H1 (cell line): ENCODE measurements at regions not wholly inside any gene's neighbourhood (a gene's known extent, or its start where the extent isn't known, plus 50 kb on each side); places are given as distances from the start of the nearest gene placed in this dataset.
A peak's percentile ranks its signal among the peaks of the same experiment; 100 is the strongest.

Experiments
- CTCF ChIA-PET: fragments of 300-600 bp; sonication (Branson Sonifier 250); formaldehyde crosslinking; loops from one replicate; lab custom pipeline; 2021; ENCODE audit not compliant: partially characterized antibody; lab: Charles Lee
- POLR2A ChIA-PET: fragments of 300-600 bp; sonication (Branson Sonifier 250); formaldehyde crosslinking; loops from one replicate; lab custom pipeline; 2021; ENCODE audit warnings: inconsistent platforms; ENCODE audit not compliant: partially characterized antibody; lab: Charles Lee
- DNase-seq, 2 experiments: peaks; one replicate each; pipeline versions ENCODE4 v3.0.0 to v3.0.0-alpha.2; 2010 to 2022; ENCODE audit warnings: low spot score in 2 of 2, low read depth in 1 of 2, mixed read lengths in 1 of 2
- FAIRE-seq: peaks from 2 replicates; lab custom pipeline; 2011; peaks lifted over from hg19 to GRCh38; lab: Jason Lieb, UNC
- H2AFZ ChIP-seq: 2 replicates; pipeline ENCODE4 v1.8.1; 2012; ENCODE audit warnings: low read length, inconsistent platforms
- H2AK5ac ChIP-seq: 2 replicates; pipeline ENCODE4 v1.6.1; 2013; ENCODE audit warnings: low read depth, low read length
- H2BK120ac ChIP-seq: replicated peaks from 2 replicates; pipeline ENCODE3; 2013; ENCODE audit warnings: low read depth, low read length, inconsistent platforms
- H2BK12ac ChIP-seq: 2 replicates; pipeline ENCODE4 v1.6.1; 2013; ENCODE audit warnings: low read depth, low read length
- H2BK15ac ChIP-seq: 2 replicates; pipeline ENCODE4 v1.6.1; 2013; ENCODE audit warnings: low read length
- H2BK20ac ChIP-seq: 2 replicates; pipeline ENCODE4 v1.6.1; 2013; ENCODE audit warnings: low read length
- H2BK5ac ChIP-seq: 2 replicates; pipeline ENCODE4 v1.6.1; 2013; ENCODE audit warnings: low read depth, low read length
- H3K14ac ChIP-seq: 2 replicates; pipeline ENCODE4 v1.6.1; 2013; ENCODE audit warnings: inconsistent platforms; ENCODE audit not compliant: insufficient read length
- H3K18ac ChIP-seq: 2 replicates; pipeline ENCODE4 v1.6.1; 2013; ENCODE audit warnings: low read length; ENCODE audit errors: extremely low read depth
- H3K23ac ChIP-seq: 2 replicates; pipeline ENCODE4 v1.6.1; 2013; ENCODE audit warnings: inconsistent platforms; ENCODE audit not compliant: insufficient read length
- H3K23me2 ChIP-seq: 2 replicates; pipeline ENCODE4 v1.6.1; 2013; ENCODE audit warnings: low read depth, low read length
- H3K27ac ChIP-seq: 2 replicates; pipeline ENCODE4 v1.6.1; 2011; ENCODE audit warnings: low read depth, low read length, inconsistent platforms
- H3K27me3 ChIP-seq, 4 experiments: replicated peaks in 1 of 4; 1 replicate in 1 of 4; 2 replicates in 3 of 4; pipeline versions ENCODE4 v1.6.1 to v1.8.1; 2011 to 2013; ENCODE audit warnings: low read length in 3 of 4, mild to moderate bottlenecking in 3 of 4, inconsistent platforms in 2 of 4, mixed read lengths in 2 of 4, moderate library complexity in 1 of 4; ENCODE audit not compliant: control insufficient read depth in 3 of 4, insufficient read depth in 3 of 4; ENCODE audit errors: extremely low read depth in 1 of 4
- H3K36me3 ChIP-seq, 4 experiments: 2 replicates each; pipeline versions ENCODE4 v1.6.1 to v1.8.1; 2011 to 2013; ENCODE audit warnings: mild to moderate bottlenecking in 4 of 4, low read length in 3 of 4, moderate library complexity in 2 of 4, control low read depth in 1 of 4, inconsistent platforms in 1 of 4; ENCODE audit not compliant: insufficient read depth in 4 of 4, control insufficient read depth in 2 of 4
- H3K4ac ChIP-seq: replicated peaks from 2 replicates; pipeline ENCODE3; 2013; ENCODE audit warnings: low read length, low read depth, mixed read lengths, inconsistent platforms; ENCODE audit not compliant: insufficient read length
- H3K4me1 ChIP-seq, 4 experiments: replicated peaks in 1 of 4; 1 replicate in 1 of 4; 2 replicates in 3 of 4; pipeline versions ENCODE4 v1.6.1 to v1.8.1; 2011 to 2013; ENCODE audit warnings: low read length in 3 of 4, inconsistent platforms in 2 of 4, mixed read lengths in 1 of 4; ENCODE audit not compliant: insufficient read depth in 4 of 4, control insufficient read depth in 3 of 4
- H3K4me2 ChIP-seq, 2 experiments: 2 replicates each; pipeline versions ENCODE4 v1.6.1 to v1.8.1; 2011 to 2013; ENCODE audit warnings: low read depth in 2 of 2, low read length in 2 of 2, control low read depth in 1 of 2, inconsistent platforms in 1 of 2, mild to moderate bottlenecking in 1 of 2; ENCODE audit not compliant: insufficient read depth in 1 of 2
- H3K4me3 ChIP-seq, 4 experiments: fragments of 200-600, 300-600 bp in 1 of 4; sonication (generic), shearing (Covaris generic), sonication (Bioruptor Twin) in 1 of 4; 2 replicates each; pipeline versions ENCODE4 v1.5.1 to v1.8.1; 2011 to 2016; ENCODE audit warnings: low read length in 4 of 4, low read depth in 3 of 4, control low read depth in 2 of 4, inconsistent platforms in 2 of 4, mild to moderate bottlenecking in 2 of 4, mixed read lengths in 1 of 4, moderate library complexity in 1 of 4; ENCODE audit not compliant: insufficient read depth in 2 of 4; ENCODE audit errors: extremely low read depth in 1 of 4
- H3K56ac ChIP-seq: replicated peaks from 2 replicates; pipeline ENCODE3; 2013; ENCODE audit warnings: low read depth, mild to moderate bottlenecking, mixed read lengths, low read length, inconsistent platforms; ENCODE audit not compliant: insufficient read length
- H3K79me1 ChIP-seq: 2 replicates; pipeline ENCODE4 v1.6.1; 2013; ENCODE audit warnings: low read depth, low read length, control low read depth
- H3K79me2 ChIP-seq, 2 experiments: 2 replicates each; pipeline versions ENCODE4 v1.6.1 to v1.8.1; 2012 to 2013; ENCODE audit warnings: low read length in 2 of 2, mild to moderate bottlenecking in 2 of 2, inconsistent platforms in 1 of 2; ENCODE audit not compliant: insufficient read depth in 2 of 2, control insufficient read depth in 1 of 2
- H3K9ac ChIP-seq, 4 experiments: replicated peaks in 1 of 4; 1 replicate in 1 of 4; 2 replicates in 3 of 4; pipeline versions ENCODE4 v1.6.1 to v1.8.1; 2011 to 2013; ENCODE audit warnings: low read depth in 3 of 4, low read length in 3 of 4, control low read depth in 2 of 4, mild to moderate bottlenecking in 2 of 4, moderate library complexity in 2 of 4, inconsistent platforms in 1 of 4; ENCODE audit errors: extremely low read depth in 1 of 4
- H3K9me3 ChIP-seq, 2 experiments: 2 replicates each; pipeline versions ENCODE4 v1.6.1 to v1.8.1; 2012 to 2013; ENCODE audit warnings: mild to moderate bottlenecking in 2 of 2, moderate library complexity in 2 of 2, control low read depth in 1 of 2, inconsistent platforms in 1 of 2, low read depth in 1 of 2, low read length in 1 of 2, mixed read lengths in 1 of 2; ENCODE audit not compliant: insufficient read depth in 2 of 2
- H4K20me1 ChIP-seq, 2 experiments: replicated peaks in 1 of 2; 2 replicates each; pipeline versions ENCODE3 to v1.8.1; 2011 to 2013; ENCODE audit warnings: inconsistent platforms in 2 of 2, low read length in 2 of 2, mild to moderate bottlenecking in 1 of 2; ENCODE audit not compliant: insufficient read depth in 2 of 2, control insufficient read depth in 1 of 2
- H4K5ac ChIP-seq: 2 replicates; pipeline ENCODE4 v1.6.1; 2013; ENCODE audit warnings: low read length, low read depth, mixed read lengths, inconsistent platforms; ENCODE audit not compliant: insufficient read length
- H4K8ac ChIP-seq: 2 replicates; pipeline ENCODE4 v1.8.0; 2013; ENCODE audit warnings: mild to moderate bottlenecking, moderate library complexity, low read length, inconsistent platforms; ENCODE audit not compliant: insufficient read depth; ENCODE audit errors: extremely low read depth
- H4K91ac ChIP-seq: replicated peaks from 2 replicates; pipeline ENCODE3; 2013; ENCODE audit warnings: low read length, mixed read lengths, inconsistent platforms; ENCODE audit not compliant: insufficient read length
- CBX8 ChIP-seq: fragments of 300-800, 300-1000 bp; sonication (generic); IDR thresholded peaks from 2 replicates; pipeline ENCODE4 v1.7.1; 2016; ENCODE audit warnings: low read depth, low read length, borderline replicate concordance
- CREB1 ChIP-seq: IDR thresholded peaks from 2 replicates; pipeline ENCODE4 v1.6.1; 2012; ENCODE audit warnings: inconsistent platforms
- HDAC2 ChIP-seq, 2 experiments: fragments of 300-600 bp in 1 of 2; sonication (generic) in 1 of 2; IDR thresholded peaks; 2 replicates each; pipeline ENCODE4 v1.6.1; 2011 to 2012; ENCODE audit warnings: low read depth in 2 of 2, low read length in 2 of 2, mild to moderate bottlenecking in 2 of 2, moderate library complexity in 2 of 2, borderline replicate concordance in 1 of 2, inconsistent platforms in 1 of 2
- HDAC6 ChIP-seq: IDR thresholded peaks from one replicate; pipeline ENCODE4 v1.7.1; 2012; ENCODE audit warnings: low read depth, mild to moderate bottlenecking, inconsistent platforms, low read length, moderate library complexity
- PHF8 ChIP-seq: fragments of 200-600 bp; sonication (generic); conservative IDR thresholded peaks from 2 replicates; pipeline ENCODE4 v1.7.1; 2012; ENCODE audit warnings: low read depth, mild to moderate bottlenecking, inconsistent platforms, low read length, moderate library complexity
- POLR2A ChIP-seq, 2 experiments: IDR thresholded peaks; 1 replicate in 1 of 2; 2 replicates in 1 of 2; pipeline ENCODE4 v1.6.1; 2011; ENCODE audit warnings: low read depth in 2 of 2, low read length in 2 of 2, mild to moderate bottlenecking in 2 of 2; ENCODE audit errors: control extremely low read depth in 1 of 2
- POU5F1 ChIP-seq: IDR thresholded peaks from 2 replicates; pipeline ENCODE4 v1.6.1; 2011; ENCODE audit warnings: low read depth, mild to moderate bottlenecking, low read length, moderate library complexity
- RNF2 ChIP-seq: fragments of 200-900, 300-1000 bp; sonication (generic); IDR thresholded peaks from 2 replicates; pipeline ENCODE4 v1.7.1; 2016; ENCODE audit warnings: borderline replicate concordance, low read depth, mild to moderate bottlenecking, antibody characterized with exemption, low read length; ENCODE audit not compliant: poor library complexity, severe bottlenecking; ENCODE audit errors: missing control alignments
- SP4 ChIP-seq: IDR thresholded peaks from 2 replicates; pipeline ENCODE4 v1.6.1; 2012; ENCODE audit warnings: low read length, inconsistent platforms
- SRF ChIP-seq: IDR thresholded peaks from 2 replicates; pipeline ENCODE4 v1.6.1; 2011; ENCODE audit warnings: mild to moderate bottlenecking, low read depth, low read length, moderate library complexity
- ZNF274 ChIP-seq: IDR thresholded peaks from 2 replicates; pipeline ENCODE4 v1.7.0; 2012; ENCODE audit warnings: low read length, borderline replicate concordance; ENCODE audit errors: extremely low read depth
- WGBS, 2 experiments: shearing (Covaris generic) in 1 of 2; methylation state at CpG; one replicate each; pipeline versions ENCODE4 v1.1.6 to v1.1.7; 2013 to 2015; ENCODE audit warnings: low lambda C conversion rate in 2 of 2, mixed read lengths in 2 of 2, inconsistent platforms in 1 of 2, low coverage in 1 of 2, missing lambda C conversion rate in 1 of 2; ENCODE audit not compliant: insufficient replicate concordance in 2 of 2, insufficient coverage in 1 of 2, insufficient read length in 1 of 2; ENCODE audit errors: extremely low coverage in 1 of 2, missing lambda C conversion rate in 1 of 2; 5-methylcytosine and 5-hydroxymethylcytosine counted together
- TF ChIP-seq, protein P1 (sequence below): IDR thresholded peaks from 2 replicates; pipeline ENCODE4 v1.6.1; 2011; ENCODE audit warnings: low read length, improper control_type of control experiment

DNA sequence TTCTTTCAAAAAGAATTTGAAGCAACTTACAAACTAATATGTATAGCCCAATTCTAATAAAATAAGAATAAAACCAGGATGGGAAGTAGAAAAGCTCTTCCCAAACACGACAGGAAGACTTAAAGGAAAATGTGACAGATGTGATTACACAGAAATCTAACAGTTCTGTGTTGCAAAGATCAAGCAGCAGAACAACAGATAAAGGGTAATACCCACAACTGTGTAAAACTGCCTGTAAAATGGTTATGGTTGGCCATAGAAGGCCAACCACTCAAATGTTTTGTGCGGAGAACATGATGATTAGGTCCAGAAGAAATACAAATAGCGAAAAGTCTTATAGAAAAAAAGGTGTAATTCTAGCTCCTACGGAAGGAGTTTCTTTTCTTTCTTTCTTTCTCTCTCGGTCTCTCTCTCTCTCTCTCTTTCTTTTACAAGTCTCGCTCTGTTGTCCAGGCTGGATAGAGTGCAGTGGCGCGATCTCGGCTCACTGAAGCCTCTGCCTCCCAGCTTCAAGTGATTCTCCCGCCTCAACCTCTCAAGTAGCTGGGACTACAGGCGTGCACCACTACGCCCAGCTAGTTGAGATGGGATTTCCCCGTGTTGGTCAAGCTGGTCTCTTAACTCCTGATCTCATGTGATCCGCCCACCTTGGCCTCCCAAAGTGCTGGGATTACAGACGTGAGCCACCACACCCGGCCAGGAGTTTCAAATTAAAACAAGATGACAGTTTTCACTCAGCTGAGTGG lies 128.5 kb downstream of the QRSL1 start:
- H3K9ac ChIP-seq = no peak overlapping the region
- 0 out of 2 replicates have a peak overlapping the region, but pooled peaks have one; percentile 7 for H2AFZ ChIP-seq
- H3K36me3 ChIP-seq = no peaks in the 10 kb centered on the region
- H2BK120ac ChIP-seq = no peak overlapping the region
- peaks cover 0 to 3% (median 0%) of the 10 kb centered on the region in 4 experiments; a peak in 1 of 7 replicates for H3K4me1 ChIP-seq
- no peak overlapping the region for H4K91ac ChIP-seq
- H2AK5ac ChIP-seq = no peak overlapping the region
- H3K4me2 ChIP-seq = no peak overlapping the region
- H3K9me3 ChIP-seq = 0 out of 4 replicates have a peak, but pooled peaks cover 0 to 7% of the 10 kb centered on the region in 2 experiments
- H3K4ac ChIP-seq = no peak overlapping the region
- no peaks in the 10 kb centered on the region for H3K23me2 ChIP-seq
- 94% methylated on average over 16 of the region's 16 CpGs; no CpG with 5 or more reads in 1 of the 2 experiments for WGBS, 2 experiments
- no peaks in the 10 kb centered on the region for H4K20me1 ChIP-seq
- H3K27me3 ChIP-seq = no peaks in the 10 kb centered on the region
- H3K14ac ChIP-seq = no peak overlapping the region
- ChIA-PET POLR2A (no interaction called here), CTCF (interaction anchor here (1.8 kb wide), 1 partner anchor 10 kb away, joined by 9 read pairs; no protein-coding TSS in a partner anchor)
- no peak overlapping the region for H3K27ac ChIP-seq
- H4K5ac ChIP-seq = no peak overlapping the region
- H2BK20ac ChIP-seq = no peak overlapping the region
- H2BK5ac ChIP-seq = no peak overlapping the region
- no peak overlapping the region for H3K56ac ChIP-seq
- H3K4me3 ChIP-seq = no peak overlapping the region
- H3K23ac ChIP-seq = no peak overlapping the region
- H2BK12ac ChIP-seq = no peak overlapping the region
- H3K79me1 ChIP-seq = no peaks in the 10 kb centered on the region
- no peak overlapping the region for H3K18ac ChIP-seq
- peak overlapping the region; percentile 35; the same call in 1 of the 2 replicates for H2BK15ac ChIP-seq
- FAIRE-seq (no peak), DNase-seq (no peak)
- H3K79me2 ChIP-seq = no peaks in the 10 kb centered on the region
- H4K8ac ChIP-seq = no peak overlapping the region
- TF ChIP-seq SP4 = no peak
- no peak for TF ChIP-seq POLR2A (IDR thresholded peaks at IDR 0.05; ENCODE audit: control extremely low read depth in 1 of 2, low read depth in 2 of 2, low read length in 2 of 2)
- no peak for TF ChIP-seq PHF8
- no peak for TF ChIP-seq HDAC2 (IDR thresholded peaks at IDR 0.05; ENCODE audit: borderline replicate concordance in 1 of 2, low read depth in 2 of 2, low read length in 2 of 2)
- no peak for TF ChIP-seq CBX8
- no peak for TF ChIP-seq HDAC6
- TF ChIP-seq CREB1 = no peak
- no peak for TF ChIP-seq ZNF274
- no peak for TF ChIP-seq SRF
- TF ChIP-seq, protein P1, sequence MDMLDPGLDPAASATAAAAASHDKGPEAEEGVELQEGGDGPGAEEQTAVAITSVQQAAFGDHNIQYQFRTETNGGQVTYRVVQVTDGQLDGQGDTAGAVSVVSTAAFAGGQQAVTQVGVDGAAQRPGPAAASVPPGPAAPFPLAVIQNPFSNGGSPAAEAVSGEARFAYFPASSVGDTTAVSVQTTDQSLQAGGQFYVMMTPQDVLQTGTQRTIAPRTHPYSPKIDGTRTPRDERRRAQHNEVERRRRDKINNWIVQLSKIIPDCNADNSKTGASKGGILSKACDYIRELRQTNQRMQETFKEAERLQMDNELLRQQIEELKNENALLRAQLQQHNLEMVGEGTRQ = no peak
- TF ChIP-seq POU5F1 = no peak
- no peak for TF ChIP-seq RNF2
